Small intestine (tissue), 7 donors: ENCODE measurements at regions not wholly inside any gene's neighbourhood (a gene's known extent, or its start where the extent isn't known, plus 50 kb on each side); places are given as distances from the start of the nearest gene placed in this dataset.

Source experiments
- DNase-seq, 2 donors: peaks; one replicate each; pipeline versions ENCODE4 v3.0.0 to v3.0.0-alpha.2; 2013
- FAIRE-seq: peaks from 2 replicates; lab custom pipeline; 2012; peaks lifted over from hg19 to GRCh38; lab: Jason Lieb, UNC
- H3K27ac ChIP-seq, 3 donors: one replicate each; pipeline ENCODE4 v1.5.1; 2013; ENCODE audit warnings: low read length in 2 of 3, mild to moderate bottlenecking in 2 of 3, control low read depth in 1 of 3, inconsistent platforms in 1 of 3, low read depth in 1 of 3, moderate library complexity in 1 of 3
- H3K27me3 ChIP-seq, 3 donors: one replicate each; pipeline ENCODE4 v1.6.1; 2013; ENCODE audit warnings: low read length in 3 of 3, inconsistent platforms in 1 of 3; ENCODE audit not compliant: control insufficient read depth in 3 of 3, insufficient read depth in 3 of 3
- H3K36me3 ChIP-seq, 3 donors: one replicate each; pipeline ENCODE4 v1.6.1; 2013; ENCODE audit warnings: low read length in 3 of 3, inconsistent platforms in 1 of 3, low read depth in 1 of 3, mild to moderate bottlenecking in 1 of 3, moderate library complexity in 1 of 3; ENCODE audit not compliant: control insufficient read depth in 3 of 3, insufficient read depth in 2 of 3
- H3K4me1 ChIP-seq, 3 donors: one replicate each; pipeline ENCODE4 v1.6.1; 2013; ENCODE audit warnings: low read length in 2 of 3, inconsistent platforms in 1 of 3, low read depth in 1 of 3, mild to moderate bottlenecking in 1 of 3, moderate library complexity in 1 of 3; ENCODE audit not compliant: control insufficient read depth in 3 of 3, insufficient read depth in 2 of 3
- H3K4me3 ChIP-seq, 3 donors: one replicate each; pipeline ENCODE4 v1.5.1; 2013; ENCODE audit warnings: low read length in 3 of 3, control low read depth in 1 of 3, inconsistent platforms in 1 of 3, low read depth in 1 of 3, mild to moderate bottlenecking in 1 of 3, moderate library complexity in 1 of 3
- H3K9me3 ChIP-seq, 2 donors: one replicate each; pipeline ENCODE4 v1.6.1; 2013; ENCODE audit warnings: low read depth in 1 of 2, low read length in 1 of 2; ENCODE audit not compliant: control insufficient read depth in 2 of 2, insufficient read depth in 1 of 2
- WGBS, 3 donors: extraction: QIAGEN DNeasy Blood & Tissue Kit; methylation state at CpG; one replicate each; pipeline ENCODE4 v1.1.7; 2013; 5-methylcytosine and 5-hydroxymethylcytosine counted together
- donor health status: healthy with polysubstance abuse.
- donor health status: control.
- donor health status: control.
- donor health status: Bipolar disorder and iron deficiency.
- donor health status: healthy.

DNA sequence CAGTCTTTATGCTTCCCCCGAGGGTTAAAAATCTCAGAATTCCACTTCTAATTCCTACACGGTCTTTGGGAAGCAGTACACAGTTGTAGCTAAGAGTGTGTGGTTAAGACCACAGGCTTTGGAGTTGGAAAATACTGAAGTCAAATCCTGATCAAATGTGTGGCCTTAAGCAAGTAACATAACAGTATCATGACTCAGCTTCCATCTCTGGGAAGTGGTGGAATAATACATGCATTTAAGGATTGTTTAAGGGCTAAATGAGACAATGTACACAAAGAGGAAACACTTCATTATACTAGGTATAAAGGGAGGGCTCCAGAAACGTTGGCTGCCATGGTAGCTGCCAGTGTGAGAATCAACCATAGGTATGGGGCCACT lies 71.5 kb downstream of the FAT3 start:
- no peak overlapping the region for H3K27ac ChIP-seq
- no peak for FAIRE-seq
- no peak overlapping the region for H3K4me3 ChIP-seq
- no peaks in the 10 kb centered on the region for H3K4me1 ChIP-seq
- H3K9me3 ChIP-seq, result no peaks in the 10 kb centered on the region
- no peaks in the 10 kb centered on the region for H3K27me3 ChIP-seq
- no peak for DNase-seq
- H3K36me3 ChIP-seq, result no peaks in the 10 kb centered on the region
- 72 to 76% (median 74%) methylated on average over 3 of the region's 3 CpGs for WGBS, 3 donors

DNA sequence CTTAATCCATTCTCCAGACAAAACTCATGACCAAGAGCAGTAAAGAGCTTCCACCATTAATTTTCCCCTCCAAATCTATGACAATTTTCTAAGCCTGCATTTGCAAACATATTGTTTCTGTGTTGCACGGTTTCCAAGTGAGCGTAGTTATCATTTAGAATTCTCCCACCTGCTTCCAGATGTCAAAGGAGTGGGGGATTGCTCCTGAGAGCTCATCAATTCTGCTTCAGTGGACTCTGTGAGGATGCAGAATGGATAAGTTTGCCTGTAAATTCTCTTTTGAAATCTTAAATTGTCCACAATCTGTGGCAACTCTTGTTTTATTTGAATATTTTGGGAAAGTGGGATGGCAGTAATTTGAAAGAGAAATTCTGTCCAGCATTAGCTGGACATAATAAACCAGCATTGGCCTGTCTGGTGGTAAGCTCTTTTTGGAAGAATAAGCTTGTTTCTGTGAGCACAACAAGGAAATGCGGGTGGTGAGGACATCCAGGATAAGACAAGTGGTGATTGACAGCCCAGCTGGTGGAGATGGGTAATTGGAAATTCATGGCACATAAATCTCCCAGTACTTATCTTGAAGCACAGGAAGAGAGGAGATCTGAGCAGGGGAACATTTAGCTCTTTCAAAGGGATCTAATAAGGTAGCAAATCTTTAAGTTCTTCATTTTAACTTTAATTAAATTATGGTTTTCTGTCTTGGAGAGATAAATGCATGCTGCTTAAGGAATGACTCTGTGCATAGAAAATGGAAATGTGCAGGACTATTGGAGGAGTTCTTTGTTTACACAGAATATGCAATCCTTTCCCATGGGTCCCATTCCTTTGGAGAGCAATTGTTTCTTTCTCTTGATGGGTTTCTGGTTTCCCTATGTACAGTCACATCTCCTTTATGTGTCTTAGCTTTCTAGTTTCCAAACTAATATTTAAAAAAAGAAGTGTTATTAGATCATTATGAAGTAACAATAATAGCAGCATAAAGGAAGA lies 73.2 kb downstream of the FAT3 start:
- FAIRE-seq (no peak), DNase-seq (no peak)
- no peaks in the 10 kb centered on the region for H3K9me3 ChIP-seq
- H3K27ac ChIP-seq, result no peak overlapping the region
- no peaks in the 10 kb centered on the region for H3K36me3 ChIP-seq
- H3K27me3 ChIP-seq, result no peaks in the 10 kb centered on the region
- 80 to 95% (median 82%) methylated on average over 3 of the region's 3 CpGs for whole genome bisulfite sequencing, 3 donors
- no peaks in the 10 kb centered on the region for H3K4me1 ChIP-seq
- H3K4me3 ChIP-seq, result no peak overlapping the region

DNA sequence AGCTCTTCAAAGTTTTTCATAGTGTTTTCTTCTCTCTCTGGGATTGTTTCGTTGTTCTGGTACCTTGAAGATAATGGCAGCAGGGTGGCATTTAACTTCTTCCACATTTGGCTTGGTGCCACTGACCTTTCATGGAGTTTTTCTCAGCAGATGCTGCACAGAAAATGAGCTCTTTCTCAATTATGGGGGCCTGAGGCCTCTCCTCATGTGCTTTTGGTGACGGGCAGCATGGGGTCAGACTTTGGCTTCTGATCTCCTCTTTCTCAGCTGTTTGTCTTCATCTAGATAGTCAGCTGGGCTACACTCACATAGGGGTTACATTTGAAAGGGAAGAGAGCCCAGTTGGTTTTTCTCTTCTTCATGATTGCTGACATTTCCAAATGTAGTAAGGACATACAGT lies 76.3 kb downstream of the FAT3 start:
- DNase-seq (no peak), FAIRE-seq (no peak)
- no peaks in the 10 kb centered on the region for H3K36me3 ChIP-seq
- H3K9me3 ChIP-seq, result no peaks in the 10 kb centered on the region
- H3K27ac ChIP-seq, result no peak overlapping the region
- no peaks in the 10 kb centered on the region for H3K4me1 ChIP-seq
- peaks cover 0 to 2% (median 0%) of the 10 kb centered on the region in 3 donors for H3K27me3 ChIP-seq
- no peak overlapping the region for H3K4me3 ChIP-seq
- WGBS, 3 donors, result 80 to 88% (median 82%) methylated on average over 2 of the region's 2 CpGs

DNA sequence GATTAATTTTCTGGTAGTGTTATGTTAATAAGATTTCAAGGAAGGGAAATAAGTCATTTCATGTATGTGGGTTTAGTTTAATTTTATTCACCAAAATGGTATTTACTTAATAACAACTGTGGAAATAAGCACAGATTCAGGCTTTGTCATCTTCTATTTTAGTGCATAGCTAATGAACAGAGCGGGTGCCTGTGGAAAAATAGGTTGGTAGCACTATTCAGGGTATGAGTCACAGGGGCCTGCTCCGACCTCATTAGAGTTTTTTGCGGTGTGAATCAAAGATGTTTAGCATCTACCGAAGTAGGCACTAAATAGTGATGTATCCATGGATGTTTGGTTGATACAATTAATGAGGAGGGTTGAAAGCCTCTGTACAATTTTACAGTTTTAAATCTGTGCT lies 78.2 kb downstream of the FAT3 start:
- WGBS, 3 donors, result 85 to 91% (median 89%) methylated on average over 4 of the region's 4 CpGs
- no peak overlapping the region for H3K27ac ChIP-seq
- no peak for DNase-seq
- H3K9me3 ChIP-seq, result no peaks in the 10 kb centered on the region
- H3K36me3 ChIP-seq, result no peaks in the 10 kb centered on the region
- no peak overlapping the region for H3K4me3 ChIP-seq
- H3K4me1 ChIP-seq, result no peaks in the 10 kb centered on the region
- peaks cover 0 to 2% (median 0%) of the 10 kb centered on the region in 3 donors for H3K27me3 ChIP-seq
- FAIRE-seq, result no peak

DNA sequence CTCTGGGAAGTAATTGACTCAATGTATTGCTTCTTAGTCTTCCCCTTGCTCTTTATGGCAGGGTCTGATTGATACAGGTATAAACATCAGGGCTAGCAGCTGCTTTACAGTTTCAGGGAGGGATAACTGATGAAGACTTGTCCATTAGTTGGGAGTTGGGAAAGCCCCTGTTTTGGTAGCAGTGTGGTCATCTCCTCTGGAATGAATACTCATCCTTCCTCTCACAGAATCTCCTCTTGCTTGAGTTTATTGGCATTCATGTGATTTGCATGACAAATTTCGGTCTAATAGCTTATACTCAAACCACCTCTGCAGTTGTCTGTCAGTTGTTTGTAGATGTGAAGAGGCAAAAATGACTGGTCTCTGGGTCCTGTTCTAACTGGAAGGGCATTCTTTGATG lies 79.7 kb downstream of the FAT3 start:
- no peak overlapping the region for H3K4me3 ChIP-seq
- DNase-seq (no peak), FAIRE-seq (no peak)
- H3K27me3 ChIP-seq, result peaks cover 0 to 5% (median 0%) of the 10 kb centered on the region in 3 donors
- no peaks in the 10 kb centered on the region for H3K36me3 ChIP-seq
- 69 to 88% (median 73%) methylated on average over 1 of the region's 1 CpG for WGBS, 3 donors
- H3K27ac ChIP-seq, result no peak overlapping the region
- no peaks in the 10 kb centered on the region for H3K9me3 ChIP-seq
- H3K4me1 ChIP-seq, result no peaks in the 10 kb centered on the region

DNA sequence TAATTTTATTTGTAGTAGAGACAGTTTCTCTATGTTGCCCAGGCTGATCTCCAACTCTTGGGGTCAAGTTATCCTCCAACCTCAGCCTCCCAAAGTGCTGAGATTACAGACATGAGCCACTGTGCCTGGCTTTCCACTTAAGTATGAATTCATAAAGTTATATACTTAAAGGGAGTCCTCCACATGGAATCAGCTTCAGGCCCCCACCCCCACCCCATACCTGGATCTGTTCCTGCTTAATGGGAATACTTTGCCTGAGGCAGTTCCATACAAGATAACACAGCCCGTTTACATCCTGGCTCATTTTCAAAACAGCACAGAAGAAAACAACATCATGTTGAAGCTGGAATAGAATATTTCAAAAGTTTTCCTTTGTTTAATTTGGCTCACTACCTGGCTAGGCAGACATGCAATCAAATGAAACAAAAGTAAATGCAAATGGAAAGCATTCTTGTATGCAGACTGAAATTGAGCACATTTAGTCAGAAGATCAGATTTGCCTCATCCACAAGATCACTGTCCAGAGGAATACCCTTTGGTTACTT lies 82.4 kb downstream of the FAT3 start:
- Histone ChIP-seq H3K9me3 (no peaks in the 10 kb centered on the region), H3K36me3 (no peaks in the 10 kb centered on the region), H3K4me3 (no peak overlapping the region), H3K4me1 (no peaks in the 10 kb centered on the region), H3K27ac (no peak overlapping the region), H3K27me3 (peaks cover 0 to 8% (median 0%) of the 10 kb centered on the region in 3 donors)
- 5 to 32% (median 24%) methylated on average over 1 of the region's 1 CpG for WGBS, 3 donors
- DNase-seq, result no peak
- FAIRE-seq, result no peak

DNA sequence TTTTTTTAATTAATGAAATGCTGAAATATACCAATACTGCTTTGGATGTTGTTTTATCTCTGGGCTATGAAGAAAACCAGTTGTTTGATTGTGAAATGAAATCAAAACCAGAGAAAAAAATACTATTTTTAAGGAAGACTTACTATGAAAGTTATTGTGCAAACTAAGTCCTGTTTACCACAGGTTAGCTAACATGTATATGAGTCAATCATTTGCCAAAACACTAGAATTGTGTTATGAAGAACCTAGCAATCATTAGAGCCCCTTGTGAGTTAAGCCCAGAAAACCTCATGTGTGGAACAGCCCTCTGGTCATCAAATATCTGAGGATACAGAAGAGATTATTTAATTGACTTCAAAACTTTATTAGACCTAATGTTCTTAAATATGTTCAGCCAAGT lies 83.7 kb downstream of the FAT3 start:
- Histone ChIP-seq H3K4me1 (no peaks in the 10 kb centered on the region), H3K9me3 (no peaks in the 10 kb centered on the region), H3K27me3 (peaks cover 0 to 8% (median 0%) of the 10 kb centered on the region in 3 donors), H3K4me3 (no peak overlapping the region), H3K27ac (no peak overlapping the region), H3K36me3 (no peaks in the 10 kb centered on the region)
- DNase-seq, result no peak
- no peak for FAIRE-seq

DNA sequence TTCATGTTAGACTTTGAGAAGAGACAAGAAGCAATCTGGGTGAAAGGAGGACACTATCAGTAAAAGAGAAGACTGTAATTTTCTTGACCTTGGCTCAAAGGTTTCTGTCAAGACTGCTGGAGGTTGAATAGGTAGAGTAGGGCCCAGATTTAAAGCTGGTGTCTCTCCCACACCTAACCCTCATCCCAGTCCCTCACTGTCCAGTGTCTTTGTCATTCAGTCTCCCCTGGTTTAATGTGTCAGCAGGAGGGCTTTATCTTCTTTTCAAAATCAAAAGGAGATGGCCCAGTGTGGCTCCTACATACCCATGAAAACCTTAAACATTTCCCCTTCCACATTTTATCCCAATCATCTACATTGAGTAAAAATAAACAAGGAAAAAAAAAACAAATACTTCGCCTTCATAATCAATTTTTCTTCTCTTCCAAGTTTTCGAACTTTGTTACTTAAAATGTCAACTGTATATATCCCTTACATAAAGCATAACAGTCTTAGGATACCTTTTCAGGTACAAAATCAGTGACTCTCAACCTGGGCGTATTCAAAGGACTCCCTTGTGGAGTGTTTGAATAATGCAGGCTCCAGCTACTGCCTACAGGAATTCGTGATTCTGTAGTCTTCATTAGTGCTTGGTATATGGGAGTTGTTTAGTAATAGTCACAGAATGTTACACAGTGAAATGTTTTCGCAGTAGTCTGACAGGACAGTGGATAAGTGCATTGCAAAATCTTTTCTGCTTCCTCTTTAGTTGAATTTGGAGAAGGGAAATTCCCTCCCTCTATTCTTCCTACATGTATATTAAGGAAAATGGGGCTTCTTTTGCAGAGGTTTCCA lies 87.2 kb downstream of the FAT3 start:
- whole genome bisulfite sequencing, 3 donors, result 60 to 67% (median 66%) methylated on average over 5 of the region's 5 CpGs
- no peak overlapping the region for H3K4me3 ChIP-seq
- no peaks in the 10 kb centered on the region for H3K36me3 ChIP-seq
- no peak for DNase-seq
- no peak overlapping the region for H3K27ac ChIP-seq
- FAIRE-seq, result no peak
- H3K27me3 ChIP-seq, result peaks cover 0 to 6% (median 0%) of the 10 kb centered on the region in 3 donors
- no peaks in the 10 kb centered on the region for H3K4me1 ChIP-seq
- H3K9me3 ChIP-seq, result no peaks in the 10 kb centered on the region
